GM18909 (cell line): ENCODE measurements at regions not wholly inside any gene's neighbourhood (a gene's known extent, or its start where the extent isn't known, plus 50 kb on each side); places are given as distances from the start of the nearest gene placed in this dataset.

Source experiments
- ATAC-seq: cut with Tn5 transposase; IDR thresholded peaks from one replicate; pipeline ENCODE4 v1.9.1; 2021; ENCODE audit warnings: mild to moderate bottlenecking; ENCODE audit not compliant: unreplicated experiment, poor library complexity

DNA sequence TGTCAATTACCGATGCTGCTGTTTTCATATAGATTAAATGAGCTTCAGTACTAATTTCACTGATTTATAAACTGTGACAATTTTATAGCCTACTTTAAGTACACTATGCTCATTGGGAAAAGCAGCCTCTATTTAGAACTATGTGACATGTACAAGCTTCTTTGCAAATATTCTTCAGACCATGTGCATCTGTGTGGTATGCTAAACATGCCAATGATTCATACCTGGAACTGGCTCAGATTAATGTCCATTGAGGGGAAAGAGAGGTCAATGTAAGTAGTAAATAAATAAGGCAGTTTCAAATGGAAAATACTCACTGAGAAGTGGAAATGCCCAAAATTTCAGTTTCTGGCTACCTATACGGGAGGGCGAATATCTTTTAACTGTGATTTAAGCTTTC lies 777.7 kb downstream of the C6orf118 start:
- no peak for ATAC-seq

DNA sequence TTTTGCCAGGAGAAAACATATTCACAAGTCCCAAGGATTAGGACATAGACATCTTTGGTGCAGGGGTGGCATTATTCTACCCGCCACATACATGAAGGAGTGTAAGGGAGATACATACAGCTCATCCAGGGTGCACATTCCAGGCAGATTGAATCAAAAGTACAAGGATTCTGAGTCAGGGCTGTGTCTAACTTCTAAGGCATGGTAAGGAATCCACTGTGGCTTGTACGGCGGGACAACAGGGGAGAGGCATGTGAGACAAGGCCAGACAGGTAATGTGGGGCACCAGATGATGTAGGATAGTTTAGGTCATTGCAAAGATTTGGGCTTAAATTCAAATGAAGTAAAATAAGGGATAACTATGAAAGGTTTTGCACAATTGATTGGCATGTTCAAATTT lies 780.9 kb downstream of the C6orf118 start:
- ATAC-seq: no peak

- ATAC-seq: no peak
These were observed 786.2 kb downstream of the C6orf118 start for GRCh38 chr6:164523087-164523654.

DNA sequence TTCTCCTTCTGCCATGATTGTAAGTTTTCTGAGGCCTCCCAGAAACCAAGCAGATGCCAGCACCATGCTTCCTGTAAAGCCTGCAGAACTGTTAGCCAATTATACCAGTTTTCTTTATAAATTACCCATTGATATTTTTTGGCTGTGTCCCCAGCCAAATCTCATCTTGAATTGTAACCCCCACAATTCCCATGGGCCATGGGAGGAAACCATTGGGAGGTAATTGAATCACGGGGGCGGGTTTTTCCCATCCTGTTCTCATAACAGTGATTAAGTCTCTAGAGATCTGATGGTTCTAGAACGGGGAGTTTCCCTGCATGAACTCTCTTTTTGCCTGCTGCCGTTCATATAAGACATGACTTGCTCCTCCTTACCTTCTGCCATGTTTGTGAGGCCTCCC lies 788.5 kb downstream of the C6orf118 start:
- ATAC-seq: no peak

- peak; percentile 64 for ATAC-seq
These were observed 802.0 kb downstream of the C6orf118 start for GRCh38 chr6:164507206-164507940.

GRCh38 chr6:164505425-164505824 lies 804.0 kb downstream of the C6orf118 start:
- ATAC-seq: no peak

- ATAC-seq: no peak
These were observed 806.6 kb downstream of the C6orf118 start for GRCh38 chr6:164502833-164503232.

GRCh38 chr6:164495882-164496495 lies 813.4 kb downstream of the C6orf118 start:
- no peak for ATAC-seq

- ATAC-seq: no peak
These were observed 831.0 kb downstream of the C6orf118 start for GRCh38 chr6:164478426-164478825.

DNA sequence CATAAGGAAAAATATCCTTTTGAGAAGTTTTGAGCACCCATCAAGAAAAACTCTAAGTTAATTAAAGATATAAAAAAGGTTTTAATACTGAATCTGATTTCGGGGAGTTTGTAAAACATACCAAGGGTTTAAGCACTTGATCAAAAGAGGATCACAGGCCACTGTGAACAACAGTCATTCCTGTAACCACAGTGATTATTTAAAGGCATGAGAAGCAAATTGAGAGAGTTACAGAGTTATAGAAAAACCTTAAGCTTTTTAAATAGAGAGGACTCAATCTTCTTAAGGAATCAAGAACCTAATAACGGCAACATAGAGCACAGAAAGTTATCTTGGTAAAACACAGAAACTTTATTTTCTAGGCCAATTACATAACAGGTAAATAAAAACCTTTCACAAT lies 831.6 kb downstream of the C6orf118 start:
- ATAC-seq: no peak

- ATAC-seq: no peak
These were observed 832.3 kb downstream of the C6orf118 start for GRCh38 chr6:164477101-164477500.

- ATAC-seq: no peak
These were observed 840.0 kb downstream of the C6orf118 start for GRCh38 chr6:164469276-164469949.

DNA sequence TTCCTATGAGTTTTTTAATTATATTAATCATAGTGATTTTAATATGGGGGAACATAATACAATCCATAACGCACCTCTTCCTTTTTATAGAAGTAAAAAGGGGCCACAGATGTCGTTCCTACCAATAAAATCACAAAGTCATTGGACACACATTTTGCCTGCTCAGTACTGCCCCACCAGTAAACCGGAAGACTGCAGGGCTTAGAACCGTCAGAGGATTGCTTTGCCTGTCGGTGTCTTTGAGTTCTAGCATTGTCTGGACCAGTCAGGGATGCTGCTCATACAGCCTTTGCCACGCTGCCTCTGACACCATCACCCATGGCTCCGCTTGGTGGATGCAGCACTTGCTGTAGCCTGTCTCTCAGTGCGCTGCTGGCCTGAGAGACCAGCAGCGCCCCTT lies 853.6 kb downstream of the C6orf118 start:
- no peak for ATAC-seq

- ATAC-seq: no peak
These were observed 855.6 kb downstream of the C6orf118 start for GRCh38 chr6:164453835-164454234.

- no peak for ATAC-seq
These were observed 866.8 kb downstream of the C6orf118 start for GRCh38 chr6:164442572-164442971.

DNA sequence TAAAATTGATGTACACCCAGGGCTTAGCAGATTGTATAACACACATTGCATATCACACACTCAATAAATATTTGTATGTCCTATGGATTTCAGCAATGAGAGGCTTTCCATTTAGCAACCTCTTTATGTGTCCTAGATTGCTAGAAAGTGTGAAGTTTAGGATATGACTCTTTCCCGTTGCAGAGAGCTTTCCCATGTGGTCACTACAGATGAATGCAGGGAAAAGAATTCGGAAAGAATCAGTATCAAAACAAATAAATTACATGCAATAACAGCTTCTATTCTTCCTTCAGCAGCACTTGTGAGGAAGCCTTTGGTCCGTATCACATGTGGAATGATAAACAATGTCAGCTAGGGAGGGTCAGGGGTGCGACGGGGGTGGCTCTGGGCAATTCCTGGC lies 870.1 kb downstream of the C6orf118 start:
- no peak for ATAC-seq

GRCh38 chr6:164436976-164437375 lies 872.4 kb downstream of the C6orf118 start:
- no peak for ATAC-seq

GRCh38 chr6:164427728-164428402 lies 881.5 kb downstream of the C6orf118 start:
- no peak for ATAC-seq

DNA sequence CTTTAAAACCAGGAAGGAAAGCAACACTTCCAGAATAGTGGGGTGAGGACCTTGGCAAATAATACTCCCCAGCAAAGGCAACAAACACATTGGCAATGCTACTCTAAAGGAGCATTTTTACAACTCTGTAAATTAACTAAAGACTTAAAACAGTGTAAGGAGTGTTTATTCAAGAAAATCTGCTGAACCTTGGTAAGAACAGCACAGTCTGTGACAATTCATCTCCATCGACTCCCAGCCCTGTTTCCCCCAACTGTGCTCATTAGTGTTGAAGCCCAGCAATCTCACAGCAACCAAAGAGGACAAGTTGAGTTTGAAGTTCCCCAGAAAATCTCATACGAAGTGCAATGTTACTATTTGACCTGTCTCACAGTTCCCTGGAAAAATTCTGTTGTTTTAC lies 884.9 kb downstream of the C6orf118 start:
- no peak for ATAC-seq

- no peak for ATAC-seq
These were observed 890.3 kb downstream of the C6orf118 start for GRCh38 chr6:164419099-164419498.

GRCh38 chr6:164418262-164418588 lies 891.2 kb downstream of the C6orf118 start:
- no peak for ATAC-seq
